Kidney capillary endothelial cell (primary cell): ENCODE measurements at regions not wholly inside any gene's neighbourhood (a gene's known extent, or its start where the extent isn't known, plus 50 kb on each side); places are given as distances from the start of the nearest gene placed in this dataset.

Source experiments
- DNase-seq: peaks from one replicate; pipeline ENCODE4 v3.0.0-alpha.2; 2018; ENCODE audit warnings: low spot score

GRCh38 chr2:9772035-9772998, 71.0 kb upstream of the TAF1B start:
- no peak for DNase-seq

GRCh38 chr2:9772999-9773902, 70.0 kb upstream of the TAF1B start:
- DNase-seq, result no peak

GRCh38 chr2:9773903-9774239, 69.4 kb upstream of the TAF1B start:
- DNase-seq, result no peak

- DNase-seq, result no peak
Observed at GRCh38 chr2:9774266-9774665, 69.0 kb upstream of the TAF1B start.

- no peak for DNase-seq
Observed at GRCh38 chr2:9775351-9775750, 67.9 kb upstream of the TAF1B start.

GRCh38 chr2:9775999-9776712, 67.1 kb upstream of the TAF1B start:
- DNase-seq, result no peak

- no peak for DNase-seq
Observed at GRCh38 chr2:9777081-9777480, 66.2 kb upstream of the TAF1B start.

- DNase-seq, result no peak
Observed at GRCh38 chr2:9778012-9778411, 65.3 kb upstream of the TAF1B start.

- DNase-seq, result no peak
Observed at GRCh38 chr2:9778471-9779316, 64.6 kb upstream of the TAF1B start.

GRCh38 chr2:9779596-9780264, 63.5 kb upstream of the TAF1B start:
- no peak for DNase-seq

GRCh38 chr2:9780368-9781130, 62.7 kb upstream of the TAF1B start:
- DNase-seq, result no peak

- no peak for DNase-seq
Observed at GRCh38 chr2:9781252-9781651, 62.0 kb upstream of the TAF1B start.

- no peak for DNase-seq
Observed at GRCh38 chr2:9782197-9782719, 61.0 kb upstream of the TAF1B start.

GRCh38 chr2:9789371-9789770, 53.9 kb upstream of the TAF1B start:
- no peak for DNase-seq

GRCh38 chr2:9790702-9791225, 52.5 kb upstream of the TAF1B start:
- DNase-seq, result no peak

- DNase-seq, result no peak
Observed at GRCh38 chr2:9791711-9792110, 51.6 kb upstream of the TAF1B start.

- no peak for DNase-seq
Observed at GRCh38 chr2:9793156-9793917, 49.9 kb upstream of the TAF1B start.
